GM23248 (cell line): ENCODE measurements at regions not wholly inside any gene's neighbourhood (a gene's known extent, or its start where the extent isn't known, plus 50 kb on each side); places are given as distances from the start of the nearest gene placed in this dataset.

Experiments
- EZH2 ChIP-seq: fragments of 200-600 bp; sonication (generic); IDR thresholded peaks from 2 replicates; pipeline ENCODE4 v1.6.1; 2018; ENCODE audit warnings: antibody characterized with exemption, mild to moderate bottlenecking; ENCODE audit not compliant: insufficient read depth, poor library complexity, severe bottlenecking
- EZH2phosphoT487 ChIP-seq: fragments of 200-600 bp; sonication (generic); IDR thresholded peaks from 2 replicates; pipeline ENCODE4 v1.6.1; 2018; ENCODE audit warnings: antibody characterized with exemption, moderate library complexity, mild to moderate bottlenecking, low read depth; ENCODE audit not compliant: insufficient read depth

DNA sequence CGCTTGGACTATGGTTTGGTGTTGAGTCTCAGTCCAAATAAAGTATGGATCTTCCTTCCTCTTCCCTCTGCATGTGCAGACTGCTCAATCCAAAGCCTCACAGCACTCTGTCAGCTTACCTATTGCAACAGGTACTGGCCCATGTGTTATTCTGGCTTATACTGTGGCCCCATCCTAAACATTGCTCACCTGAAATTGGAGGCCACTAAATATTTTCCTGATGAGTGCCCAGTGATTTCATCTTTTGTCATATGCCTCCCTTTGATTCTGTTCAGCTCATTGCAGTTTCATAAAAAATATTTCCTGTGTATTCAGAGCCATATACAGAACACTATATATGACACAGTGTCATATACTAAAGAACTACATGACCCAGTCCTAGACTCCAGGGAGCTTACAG lies 86.3 kb upstream of the FAM136A start:
- no peak for TF ChIP-seq EZH2
- no peak for TF ChIP-seq EZH2phosphoT487
